LoVo (cell line): ENCODE measurements at regions not wholly inside any gene's neighbourhood (a gene's known extent, or its start where the extent isn't known, plus 50 kb on each side); places are given as distances from the start of the nearest gene placed in this dataset.

Source experiments
- DNase-seq: peaks from one replicate; pipeline ENCODE4 v3.0.0-alpha.2; 2016; ENCODE audit warnings: low spot score

GRCh38 chr5:136538534-136538933 lies 173.2 kb upstream of the TRPC7 start:
- DNase-seq: no peak

GRCh38 chr5:136529081-136529480 lies 163.7 kb upstream of the TRPC7 start:
- DNase-seq: no peak

- no peak for DNase-seq
These were observed 163.2 kb upstream of the TRPC7 start for GRCh38 chr5:136528481-136529030.

- no peak for DNase-seq
These were observed 162.0 kb upstream of the TRPC7 start for GRCh38 chr5:136527311-136527710.

- DNase-seq: no peak
These were observed 161.4 kb upstream of the TRPC7 start for GRCh38 chr5:136526791-136527190.

- no peak for DNase-seq
These were observed 160.7 kb upstream of the TRPC7 start for GRCh38 chr5:136526021-136526420.

- no peak for DNase-seq
These were observed 160.3 kb upstream of the TRPC7 start for GRCh38 chr5:136525597-136525996.

- DNase-seq: no peak
These were observed 157.0 kb upstream of the TRPC7 start for GRCh38 chr5:136522217-136522956.

- no peak for DNase-seq
These were observed 156.4 kb upstream of the TRPC7 start for GRCh38 chr5:136521696-136522095.

- no peak for DNase-seq
These were observed 153.5 kb upstream of the TRPC7 start for GRCh38 chr5:136518814-136519213.

- no peak for DNase-seq
These were observed 152.8 kb upstream of the TRPC7 start for GRCh38 chr5:136518174-136518573.

- no peak for DNase-seq
These were observed 152.4 kb upstream of the TRPC7 start for GRCh38 chr5:136517755-136518154.

GRCh38 chr5:136516637-136517036 lies 151.3 kb upstream of the TRPC7 start:
- DNase-seq: no peak

- no peak for DNase-seq
These were observed 148.1 kb upstream of the TRPC7 start for GRCh38 chr5:136513430-136513829.

- DNase-seq: no peak
These were observed 145.7 kb upstream of the TRPC7 start for GRCh38 chr5:136511046-136511445.

GRCh38 chr5:136510481-136510880 lies 145.1 kb upstream of the TRPC7 start:
- no peak for DNase-seq

- DNase-seq: no peak
These were observed 140.8 kb upstream of the TRPC7 start for GRCh38 chr5:136506131-136506530.

- DNase-seq: no peak
These were observed 135.8 kb upstream of the TRPC7 start for GRCh38 chr5:136501133-136501532.

GRCh38 chr5:136492587-136492986 lies 127.2 kb upstream of the TRPC7 start:
- DNase-seq: no peak

- no peak for DNase-seq
These were observed 126.5 kb upstream of the TRPC7 start for GRCh38 chr5:136491806-136492205.

GRCh38 chr5:136484808-136485325 lies 119.5 kb upstream of the TRPC7 start:
- no peak for DNase-seq

- no peak for DNase-seq
These were observed 116.9 kb upstream of the TRPC7 start for GRCh38 chr5:136482206-136482605.

GRCh38 chr5:136474466-136474865 lies 109.1 kb upstream of the TRPC7 start:
- no peak for DNase-seq

- no peak for DNase-seq
These were observed 102.3 kb upstream of the TRPC7 start for GRCh38 chr5:136467632-136468031.
